Hematopoietic multipotent progenitor cell treated with erythropoietin and hydrocortisone succinate and interleukin-3 and kit ligand, for 15 days (in vitro differentiated cells): ENCODE measurements at regions not wholly inside any gene's neighbourhood (a gene's known extent, or its start where the extent isn't known, plus 50 kb on each side); places are given as distances from the start of the nearest gene placed in this dataset.

Experiments used
- DNase-seq: peaks from one replicate; pipeline ENCODE4 v3.0.0-alpha.2; 2015; ENCODE audit warnings: low spot score

DNA sequence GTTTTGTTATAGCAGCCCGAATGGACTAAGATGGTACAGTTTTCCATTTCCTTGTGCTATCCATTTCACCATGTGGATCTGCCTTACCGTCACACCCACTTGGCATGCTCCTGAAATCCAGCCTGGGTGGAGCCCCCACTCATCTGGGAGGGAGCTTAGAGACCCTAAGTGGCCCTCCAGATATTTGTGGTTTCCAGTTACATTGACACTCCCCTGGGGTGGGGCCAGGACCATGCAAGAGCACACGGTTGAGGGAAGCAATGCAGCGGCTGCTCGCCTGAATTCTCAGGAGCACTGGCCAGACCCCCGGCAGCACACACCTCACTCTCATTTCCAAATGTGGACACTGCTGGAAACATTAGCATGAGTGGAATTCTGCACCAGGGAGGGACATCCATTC lies 231.1 kb downstream of the UTP18 start:
- DNase-seq, result no peak

DNA sequence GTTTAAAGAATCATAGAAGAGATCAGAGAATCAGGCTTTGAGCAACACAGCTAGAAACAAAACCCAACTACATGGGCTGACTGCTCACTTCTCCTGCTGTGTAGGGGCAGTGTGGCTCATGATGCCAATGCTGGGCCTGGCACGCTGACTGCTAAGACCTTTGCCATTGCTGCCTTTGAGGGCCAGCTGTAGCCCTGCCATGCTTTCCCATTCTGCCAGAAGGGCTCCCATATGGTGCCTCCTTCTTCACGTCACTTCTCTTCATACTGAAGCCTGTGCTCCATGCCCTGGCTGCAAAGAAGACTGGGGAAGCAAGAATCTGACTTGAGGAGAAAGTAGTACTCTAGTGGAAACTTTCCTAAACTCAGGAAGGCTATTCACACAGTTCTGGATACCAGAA lies 232.9 kb downstream of the UTP18 start:
- DNase-seq, result no peak

DNA sequence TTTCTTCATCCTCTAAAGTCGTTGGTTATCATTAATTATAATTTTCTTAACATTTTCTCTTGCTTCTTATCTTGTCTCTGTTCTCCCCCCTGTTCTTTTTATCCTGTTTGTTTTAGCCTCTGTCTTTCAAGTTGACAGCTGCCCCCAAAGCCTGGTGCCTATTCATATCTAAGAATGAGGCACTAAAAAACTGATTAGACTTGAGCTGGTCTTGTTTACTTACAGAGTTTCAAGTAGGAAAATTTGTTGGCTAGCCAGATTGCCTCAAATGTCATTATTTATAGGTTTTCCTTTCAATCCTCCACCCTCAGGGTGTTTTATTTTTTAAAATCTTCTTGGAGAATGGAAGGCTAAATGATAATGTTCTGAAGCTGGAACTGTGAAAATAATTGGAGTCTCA lies 236.0 kb downstream of the UTP18 start:
- no peak for DNase-seq

DNA sequence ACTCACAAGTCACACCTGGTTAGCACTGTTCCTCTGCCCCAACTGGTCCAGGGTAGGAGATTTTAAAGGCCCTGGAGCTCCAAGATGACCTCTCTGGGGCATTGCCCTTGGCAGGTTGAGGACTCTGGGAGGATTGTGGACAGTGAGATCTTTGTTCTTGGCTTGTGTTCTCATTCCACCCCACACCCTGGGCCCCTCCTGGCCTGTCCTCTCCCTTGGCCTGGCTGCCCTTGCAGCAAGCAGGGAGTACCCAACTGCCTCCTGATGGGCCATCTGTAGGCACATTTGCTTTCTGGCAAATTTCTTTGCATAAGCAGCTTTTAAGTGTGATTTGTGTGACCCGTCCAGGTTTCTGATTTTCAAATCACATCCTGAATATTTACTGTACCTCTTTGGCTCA lies 239.6 kb downstream of the UTP18 start:
- no peak for DNase-seq

DNA sequence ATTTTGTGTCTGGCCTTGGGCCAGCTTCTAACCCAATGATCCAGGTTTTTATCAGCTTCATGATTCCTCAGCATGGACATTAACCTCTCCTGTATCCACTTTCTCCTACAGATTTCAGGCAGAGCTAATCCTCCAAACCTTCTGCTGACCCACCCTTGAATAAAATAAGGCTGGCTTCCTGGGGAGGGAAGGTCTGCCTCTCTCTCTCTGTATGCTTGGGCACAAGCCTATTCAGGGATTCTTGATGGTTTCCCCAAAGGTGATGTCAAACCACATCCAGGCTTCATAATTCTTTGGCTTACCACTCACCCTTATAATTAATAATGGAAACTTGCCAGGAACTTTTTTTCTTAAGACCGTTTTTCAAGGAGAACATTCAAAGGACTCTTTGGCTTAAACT lies 240.1 kb downstream of the UTP18 start:
- no peak for DNase-seq

DNA sequence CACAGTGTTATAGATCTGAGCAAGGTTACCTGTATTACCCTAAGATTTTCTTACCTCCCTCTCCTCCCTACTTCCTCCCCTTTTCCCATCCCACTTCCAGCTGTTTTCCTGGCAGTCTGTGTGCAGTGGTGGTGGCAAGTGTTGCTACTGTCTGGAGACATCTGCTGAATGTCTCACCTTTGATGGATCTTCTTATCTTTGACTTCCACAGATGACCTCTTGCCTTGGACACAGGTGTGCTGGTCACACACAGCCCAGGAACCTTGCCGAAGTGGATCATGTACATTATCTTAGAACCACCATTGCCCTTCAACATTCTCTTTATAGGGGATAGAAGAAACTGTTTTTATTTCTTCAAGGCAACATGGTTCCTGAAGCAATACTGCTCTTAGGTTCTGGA lies 245.1 kb downstream of the UTP18 start:
- DNase-seq, result no peak

DNA sequence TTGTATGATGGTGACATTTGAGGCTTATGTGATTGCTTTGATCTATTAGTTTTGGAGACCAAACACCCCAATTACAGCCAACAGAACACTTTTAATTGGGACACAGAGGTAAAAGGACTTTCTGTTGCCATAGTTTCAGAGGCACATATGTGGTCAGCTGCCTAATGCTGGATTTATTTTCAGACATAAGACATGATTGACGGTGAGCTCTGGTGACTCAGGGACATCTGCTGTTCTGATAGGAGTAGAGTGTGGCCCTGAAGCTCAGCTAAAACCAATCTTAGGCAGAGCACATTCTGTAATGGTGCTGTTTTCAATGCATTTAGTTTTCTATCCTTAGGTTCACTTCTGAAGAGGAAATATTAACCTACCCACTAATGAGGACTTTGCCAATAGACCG lies 247.1 kb downstream of the UTP18 start:
- DNase-seq, result no peak

DNA sequence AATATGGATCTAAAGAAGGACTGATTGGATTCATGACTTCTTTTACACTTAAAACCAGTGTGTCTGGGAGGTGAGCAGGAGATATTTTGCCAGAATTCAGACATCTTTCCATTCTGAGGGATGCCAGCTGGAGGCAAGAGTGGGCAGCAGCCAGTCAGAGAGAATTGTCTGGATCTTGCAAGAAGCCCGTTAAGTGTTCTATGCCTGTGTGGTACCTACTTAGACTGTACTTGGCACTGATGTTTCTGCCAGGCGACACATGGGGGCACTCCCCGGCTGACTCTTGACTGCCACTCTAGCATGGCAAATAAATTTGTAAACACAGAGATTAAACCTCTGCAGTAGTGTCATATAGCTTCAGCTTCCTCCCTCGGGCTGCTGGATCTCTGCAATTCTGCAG lies 247.7 kb downstream of the UTP18 start:
- no peak for DNase-seq

DNA sequence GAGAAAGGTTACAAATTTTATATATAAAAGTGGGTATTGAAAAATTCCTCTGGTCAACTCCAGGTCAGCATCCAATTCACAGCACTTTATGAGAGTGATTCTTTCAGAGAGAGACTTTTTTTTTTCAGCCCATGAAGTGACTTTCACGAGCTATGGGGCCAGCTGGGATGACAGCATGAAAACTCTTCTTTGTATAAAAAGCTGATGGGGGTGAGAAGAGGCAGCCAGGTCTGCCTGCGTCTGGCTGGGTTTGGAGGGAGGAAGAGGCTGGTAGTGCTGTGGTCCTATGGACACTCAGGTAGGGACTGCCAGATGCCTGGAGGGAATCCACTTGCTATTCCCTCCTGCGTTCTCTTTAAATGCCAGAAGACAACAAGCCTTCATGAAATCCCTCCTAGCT lies 250.6 kb downstream of the UTP18 start:
- no peak for DNase-seq

DNA sequence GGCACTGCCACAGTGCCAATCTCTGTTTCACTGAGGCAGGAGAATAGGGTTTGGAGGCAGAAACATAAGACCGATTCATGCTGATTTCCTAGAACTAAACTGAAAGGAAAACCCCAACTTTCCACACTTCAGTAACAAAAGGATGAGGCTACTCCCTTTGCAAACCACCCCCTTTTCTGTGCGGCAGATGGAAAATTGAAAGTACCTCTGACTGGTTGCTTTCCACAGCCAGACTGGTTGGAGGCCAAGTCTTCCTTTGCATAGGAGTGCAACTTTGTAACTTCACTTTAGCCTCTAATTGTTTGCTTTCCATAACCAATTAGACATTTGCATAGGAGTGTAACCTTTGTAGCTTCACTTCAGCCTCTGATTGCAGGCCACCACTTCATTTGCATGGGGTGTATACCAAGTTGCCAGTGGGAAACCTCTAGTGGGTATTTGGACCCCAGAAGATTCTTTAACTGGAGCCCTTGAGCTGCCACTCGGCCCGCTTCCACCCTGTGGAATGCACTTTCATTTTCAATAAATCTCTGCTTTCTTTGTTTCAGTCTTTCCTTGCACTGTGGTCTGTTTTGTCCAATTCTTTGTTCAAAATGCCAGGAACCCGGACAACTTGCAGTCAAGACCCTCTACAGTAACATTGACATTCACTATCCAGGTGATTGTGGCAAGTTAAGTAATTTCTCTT lies 252.0 kb downstream of the UTP18 start:
- DNase-seq, result no peak

DNA sequence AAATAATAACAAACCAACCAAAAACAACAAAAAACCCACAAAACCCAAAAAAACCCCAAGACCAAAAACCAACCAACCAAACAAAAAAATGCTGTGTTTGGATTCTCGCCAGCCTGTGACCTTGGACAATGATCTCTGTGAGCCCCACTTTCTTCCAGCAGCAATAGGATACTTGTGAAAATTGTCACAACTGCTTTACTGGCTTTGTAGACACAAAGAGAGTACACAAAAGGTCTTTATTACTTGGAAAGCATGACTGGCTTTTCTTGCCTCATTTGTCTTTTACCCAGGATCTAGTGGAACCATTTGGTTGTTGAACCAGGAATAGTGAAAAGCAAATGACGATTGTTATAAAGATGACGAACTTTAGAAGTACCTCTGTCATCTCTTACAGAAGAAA lies 256.6 kb downstream of the UTP18 start:
- no peak for DNase-seq

DNA sequence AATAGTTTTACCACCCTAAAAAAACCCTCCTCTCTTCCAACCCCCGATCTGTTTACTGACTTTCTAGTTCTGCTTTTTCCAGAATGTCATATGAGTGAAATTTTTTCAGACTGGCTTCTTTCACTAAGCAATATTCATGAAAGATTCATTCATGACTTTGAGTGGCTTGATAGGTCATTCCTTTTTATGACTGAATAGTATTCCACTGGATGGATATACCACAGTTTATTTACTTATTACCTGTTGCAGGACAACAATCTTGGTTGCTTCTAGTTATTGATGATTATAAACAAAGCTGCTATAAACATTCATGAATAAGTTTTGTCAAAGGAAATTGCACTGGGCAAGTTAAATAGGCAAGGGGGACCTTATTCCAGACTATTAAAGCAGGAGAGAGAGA lies 264.2 kb downstream of the UTP18 start:
- DNase-seq, result no peak

DNA sequence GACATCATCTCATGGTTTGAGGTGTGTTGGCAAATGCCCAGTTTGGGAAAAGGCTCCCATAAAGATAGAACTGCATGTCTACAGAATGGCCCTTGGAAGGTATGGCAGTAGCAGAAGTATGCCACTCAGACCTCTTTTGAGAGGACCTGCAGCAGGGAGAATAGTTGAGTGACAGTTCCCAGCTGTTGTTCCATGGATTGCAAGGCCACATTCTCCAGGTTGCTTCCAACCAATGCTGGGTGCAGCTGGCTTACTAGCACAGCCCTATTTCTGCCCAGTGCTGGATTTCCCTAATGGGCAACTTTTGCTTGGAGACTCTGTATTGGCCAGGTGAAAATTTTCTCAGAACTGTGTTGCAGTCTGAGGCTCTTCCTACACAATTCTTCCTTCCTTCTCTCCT lies 266.2 kb downstream of the UTP18 start:
- no peak for DNase-seq

DNA sequence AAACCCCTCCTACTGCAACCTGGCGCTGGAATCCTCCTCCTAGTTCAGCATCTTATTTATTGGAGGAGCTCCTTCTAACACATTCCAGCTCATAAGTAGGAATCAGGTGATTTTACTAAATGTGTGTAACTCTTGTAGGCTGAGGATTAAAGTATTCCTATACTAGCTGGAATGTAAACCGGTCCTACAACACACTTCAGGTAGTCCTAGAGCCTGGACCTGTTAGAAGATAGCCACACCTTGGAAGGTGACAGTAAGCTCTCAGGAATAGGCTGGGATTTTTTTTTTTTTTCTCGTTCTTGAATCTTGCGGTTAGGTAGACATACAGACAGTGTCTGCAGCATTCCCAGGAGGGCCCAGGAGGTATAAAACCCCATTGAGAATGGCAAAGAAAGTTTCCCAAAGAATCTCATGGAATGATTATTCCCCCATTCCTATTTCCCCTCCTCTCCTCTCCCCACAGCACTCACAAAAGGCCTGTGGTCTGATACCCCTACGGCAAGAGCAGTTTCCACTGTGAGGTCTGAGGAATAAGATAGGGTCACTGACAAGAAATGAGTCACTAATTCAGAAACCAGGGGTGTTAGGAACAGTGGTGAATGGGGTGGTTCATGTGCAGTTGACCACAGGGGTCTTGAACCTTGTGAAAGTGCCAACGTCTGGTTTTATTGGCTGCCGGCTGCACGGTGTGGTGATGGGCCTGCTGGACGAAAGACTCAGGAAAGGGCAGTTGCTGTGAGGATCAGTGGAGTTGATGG lies 267.1 kb downstream of the UTP18 start:
- DNase-seq, result no peak

DNA sequence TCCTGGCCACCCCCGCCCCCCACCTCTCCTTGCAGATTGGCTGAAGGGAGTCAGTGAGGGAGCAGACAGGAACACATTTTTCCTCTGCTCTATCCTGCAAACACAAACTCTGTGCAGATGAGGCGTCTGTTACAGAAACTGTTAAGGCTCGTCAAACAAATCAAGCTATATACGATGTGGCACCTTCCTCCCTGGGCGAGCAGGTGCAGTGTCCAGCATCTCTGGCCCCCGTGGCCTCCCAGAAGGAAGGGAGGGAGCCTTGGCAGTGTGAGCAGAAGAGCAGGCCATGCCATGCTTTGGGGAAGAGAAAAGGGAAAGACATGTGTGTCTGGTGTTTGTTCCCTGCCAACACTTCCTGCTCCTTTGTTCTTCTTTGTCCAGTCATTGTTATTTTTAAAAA lies 267.8 kb downstream of the UTP18 start:
- DNase-seq, result no peak

DNA sequence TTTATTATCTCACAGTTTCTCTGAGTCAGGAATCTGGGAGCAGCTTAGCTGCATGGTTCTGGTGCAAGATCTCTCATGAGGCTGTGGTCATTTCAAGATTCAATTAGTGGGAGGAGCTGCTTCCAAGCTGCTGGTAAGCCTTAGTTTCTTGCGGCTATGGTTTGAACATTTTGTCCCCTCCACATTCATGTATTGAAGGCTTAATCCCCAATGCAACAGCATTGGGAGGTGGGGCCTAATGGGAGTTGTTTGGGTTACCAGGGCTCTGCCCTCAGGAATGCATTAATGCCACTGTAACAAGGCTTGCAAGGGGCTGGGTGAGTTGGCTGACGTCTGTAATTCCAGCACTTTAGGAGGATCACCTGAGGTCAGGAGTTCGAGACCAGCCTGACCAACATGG lies 272.9 kb downstream of the UTP18 start:
- no peak for DNase-seq

DNA sequence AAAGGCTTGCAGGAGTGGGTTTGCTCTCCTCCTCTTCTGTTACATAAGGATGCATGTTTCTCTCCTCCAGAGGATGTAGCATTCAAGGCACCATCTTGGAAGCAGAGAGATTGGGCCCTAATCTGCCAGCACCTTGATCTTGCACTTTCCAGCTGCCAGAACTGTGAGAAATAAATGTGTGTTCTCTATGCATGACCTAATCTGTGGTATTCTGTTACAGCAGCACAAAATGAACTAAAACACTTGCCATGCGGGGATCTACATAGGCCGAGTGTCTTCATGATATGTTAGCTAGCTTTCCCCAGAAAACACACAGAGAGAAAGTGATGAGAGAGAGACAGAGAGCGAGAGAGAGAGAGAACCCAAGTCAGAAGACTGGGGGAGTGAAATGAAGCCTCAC lies 273.5 kb downstream of the UTP18 start:
- DNase-seq, result no peak

DNA sequence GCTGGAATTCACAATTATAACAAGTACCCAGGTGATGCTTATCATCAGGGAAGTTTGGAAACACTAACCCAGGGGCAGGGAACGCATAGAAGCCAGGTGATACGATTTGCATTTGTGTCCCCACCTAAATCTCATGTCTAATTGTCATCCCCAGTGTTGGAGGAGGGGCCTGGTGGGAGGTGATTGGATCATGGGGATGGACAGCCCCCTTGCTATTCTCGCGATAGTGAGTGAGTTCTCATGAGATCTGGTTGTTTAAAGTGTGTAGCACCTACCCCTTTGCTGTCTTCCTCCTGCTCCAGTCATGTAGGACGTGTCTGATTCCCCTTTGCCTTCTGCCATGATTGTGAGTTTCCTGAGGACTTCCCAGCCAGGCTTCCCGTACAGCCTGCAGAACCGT lies 276.3 kb downstream of the UTP18 start:
- DNase-seq, result no peak

DNA sequence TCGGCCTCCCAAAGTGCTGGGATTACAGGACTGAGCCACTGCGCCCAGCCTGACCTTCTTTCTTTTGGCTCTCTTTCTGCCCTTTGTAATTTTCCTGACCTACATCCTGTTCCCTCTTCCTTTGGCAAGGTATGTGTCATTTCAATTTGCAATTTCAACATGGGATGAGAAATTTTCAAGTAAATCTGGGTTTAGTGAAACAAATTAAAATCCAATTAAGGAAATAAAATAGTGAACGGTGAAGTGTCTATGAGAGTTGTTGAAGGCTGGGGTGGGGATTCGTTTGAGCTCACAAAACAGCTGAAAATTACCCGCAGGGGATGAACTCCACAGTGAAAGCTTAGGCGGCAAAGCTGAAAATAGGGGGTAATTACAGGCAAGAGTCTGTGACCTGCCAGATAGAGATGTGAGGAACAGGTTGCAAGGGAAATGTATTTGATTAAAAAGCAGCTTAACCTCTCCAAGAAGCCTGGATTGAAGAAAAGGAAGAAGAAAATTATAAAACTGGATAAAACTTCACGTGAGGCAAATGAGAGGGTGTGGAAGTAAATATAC lies 277.7 kb downstream of the UTP18 start:
- DNase-seq, result no peak

DNA sequence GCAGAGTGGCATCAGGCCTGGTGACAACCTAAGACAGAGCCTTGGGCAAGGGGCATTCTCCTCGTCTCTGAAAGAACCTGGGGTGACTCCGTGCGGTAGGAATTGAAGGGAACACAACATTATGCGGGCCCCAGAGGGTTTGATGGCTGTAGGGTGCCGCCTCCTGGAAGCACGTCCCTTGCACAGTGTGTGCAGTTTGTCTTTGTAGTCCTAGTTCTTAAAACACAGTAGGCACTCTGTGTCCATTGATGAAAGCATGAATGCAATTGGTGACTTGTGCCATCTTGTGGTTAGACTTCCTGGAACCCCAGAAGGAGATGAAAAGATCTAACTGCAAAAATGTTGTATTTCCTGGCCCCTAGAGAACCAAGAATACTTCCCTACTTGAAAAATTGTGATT lies 279.8 kb downstream of the UTP18 start:
- DNase-seq, result no peak

DNA sequence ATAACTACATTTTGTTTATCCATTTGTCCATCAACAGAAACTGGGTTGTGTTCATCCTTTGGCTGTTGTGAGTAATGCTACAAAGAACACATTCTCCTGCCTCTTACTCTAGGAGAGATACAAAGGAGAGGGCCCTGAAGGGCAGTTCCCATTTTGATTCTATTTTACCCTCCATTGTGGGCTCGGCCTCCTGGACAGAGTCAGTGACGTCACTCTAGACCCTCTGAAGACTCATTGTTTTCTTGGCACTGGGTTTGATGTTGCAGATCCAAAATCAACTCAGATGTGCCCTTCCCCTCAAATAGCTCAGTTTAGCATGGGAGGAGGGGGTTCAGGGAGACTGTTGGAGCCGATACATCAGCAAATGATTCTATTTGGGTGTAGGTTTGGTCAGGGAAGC lies 280.9 kb downstream of the UTP18 start:
- DNase-seq, result no peak

DNA sequence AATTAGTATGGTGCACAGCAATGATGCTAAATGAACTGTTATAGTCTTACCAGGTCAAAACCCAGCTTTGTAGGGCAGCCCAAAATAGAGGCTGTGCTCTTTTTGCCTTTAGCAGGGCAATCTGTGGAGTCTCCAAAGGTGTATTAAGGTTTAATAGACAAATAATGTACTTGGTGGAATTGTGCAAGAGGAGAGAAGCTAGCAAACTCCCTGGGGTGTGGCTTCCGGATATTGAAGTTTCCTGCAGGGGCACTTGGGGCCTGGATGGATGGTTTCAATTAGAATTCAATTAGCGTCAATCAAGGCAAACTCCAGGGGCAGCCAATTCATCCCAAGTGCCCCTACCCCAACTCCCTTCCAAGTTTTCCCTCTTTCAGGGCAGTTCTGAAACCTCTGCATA lies 285.8 kb downstream of the UTP18 start:
- DNase-seq, result no peak

DNA sequence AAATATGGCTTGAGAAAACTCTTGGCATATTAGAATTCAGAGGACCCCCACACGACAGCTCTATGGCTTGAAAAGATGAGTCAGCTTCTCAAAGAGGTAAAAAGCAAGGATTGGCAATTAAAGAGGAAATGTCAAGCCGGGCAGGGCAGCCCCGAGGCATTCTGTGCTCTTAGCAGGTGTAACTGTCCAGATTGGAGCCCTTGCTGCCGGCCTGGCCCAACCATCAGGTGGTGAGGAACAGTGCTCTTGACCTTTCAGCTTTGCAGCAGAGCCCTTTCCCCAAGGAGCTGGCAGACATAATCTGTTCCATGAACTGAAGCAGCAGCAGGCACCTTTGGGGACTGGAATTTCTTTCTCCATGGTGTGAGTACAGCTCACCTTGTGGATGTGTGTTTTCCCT lies 287.8 kb downstream of the UTP18 start:
- DNase-seq, result no peak

DNA sequence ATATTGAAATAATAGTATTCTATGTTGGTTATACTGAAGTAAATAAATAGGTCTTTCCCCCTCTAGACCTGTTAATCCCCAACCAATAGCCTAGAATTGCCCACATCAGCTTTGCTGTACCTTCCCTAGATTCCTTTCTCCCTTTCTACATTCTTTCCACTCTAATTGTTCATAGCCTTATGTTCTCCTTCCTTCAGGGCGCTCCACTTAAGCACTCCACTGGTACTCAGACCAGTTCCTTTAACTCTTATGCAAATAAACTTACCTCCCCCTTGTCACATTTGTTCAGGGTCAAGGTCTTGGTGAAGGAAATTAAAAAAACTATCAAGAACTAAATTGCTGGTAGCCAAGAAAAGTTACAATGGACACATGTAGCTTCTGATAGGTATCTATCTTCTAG lies 294.8 kb downstream of the UTP18 start:
- no peak for DNase-seq
